Motor neuron (in vitro differentiated cells): ENCODE measurements at regions not wholly inside any gene's neighbourhood (a gene's known extent, or its start where the extent isn't known, plus 50 kb on each side); places are given as distances from the start of the nearest gene placed in this dataset.
A peak's percentile ranks its signal among the peaks of the same experiment; 100 is the strongest.
"Not testable (repeated sequence)": the region's sequence is repeated elsewhere in the genome, so short reads cannot be mapped to it uniquely, and the experiment has no call there.

ENCODE experiments used
- ATAC-seq, 8 experiments: fragments of 200-7000 bp; cut with Tn5 transposase; replicated peaks in 6 of 8; 2 replicates each; pipeline ENCODE4 v1.8.0; 2021; ENCODE audit warnings: mild to moderate bottlenecking in 8 of 8, moderate library complexity in 8 of 8
- H3K27ac ChIP-seq, 2 donors: fragments of 250-450 bp; sonication (Bioruptor Pico); 2 replicates each; pipeline ENCODE4 v1.9.0; 2021; ENCODE audit warnings: antibody characterized with exemption in 2 of 2, mild to moderate bottlenecking in 2 of 2, moderate library complexity in 1 of 2
- H3K4me1 ChIP-seq, 2 donors: fragments of 250-450 bp; sonication (Bioruptor Pico); replicated peaks in 1 of 2; 2 replicates each; pipeline ENCODE4 v1.6.1; 2021; ENCODE audit warnings: antibody characterized with exemption in 2 of 2, mild to moderate bottlenecking in 2 of 2, moderate library complexity in 1 of 2
- H3K4me3 ChIP-seq, 5 donors: fragments of 250-450 bp; sonication (Bioruptor Pico); 2 replicates each; pipeline ENCODE4 v1.9.0; 2021; ENCODE audit warnings: antibody characterized with exemption in 5 of 5, mild to moderate bottlenecking in 5 of 5, moderate library complexity in 4 of 5
- WGBS, 10 experiments: fragments of 450-650 bp; shearing (Covaris generic); methylation state at CpG; one replicate each; pipeline ENCODE4 v1.0.0; 2022; 5-methylcytosine and 5-hydroxymethylcytosine counted together
- in situ Hi-C, 9 experiments: fragments of 400-800 bp; cut with MboI; loops; one replicate each; pipeline ENCODE4 v1.15.0; 2021; ENCODE audit warnings: low sequenced_read_pairs in 9 of 9, low pct_unique_long_range_greater_than_20kb in 2 of 9; ENCODE audit not compliant: unreplicated experiment in 9 of 9

- in situ Hi-C loops, result no loop called here
- ATAC-seq, result no peak
- Histone ChIP-seq H3K4me3 (no peak overlapping the region), H3K27ac (no peak overlapping the region), H3K4me1 (no peaks in the 10 kb centered on the region)
- WGBS, 10 experiments, result 0 to 100% (median 3%) methylated on average over 1 to 2 of the region's 2 CpGs; no CpG with 5 or more reads in 6 of the 10 experiments
Observed at GRCh38 chr6:91886183-91886795, 1299.4 kb upstream of the MAP3K7 start.

- in situ Hi-C loops, ATAC-seq, H3K4me1 ChIP-seq, H3K27ac ChIP-seq, H3K4me3 ChIP-seq: not testable (repeated sequence)
- WGBS, 10 experiments, result no CpG with 5 or more reads among the region's 16 CpGs
Observed at GRCh38 chr6:91881791-91882190, 1294.9 kb upstream of the MAP3K7 start.

GRCh38 chr6:91879386-91879995 is 1292.6 kb upstream of the MAP3K7 start:
- peaks cover 0 to 4% of the 10 kb centered on the region in 2 donors for H3K4me1 ChIP-seq
- no peak overlapping the region for H3K4me3 ChIP-seq
- H3K27ac ChIP-seq, result no peak overlapping the region
- ATAC-seq, result no peak
- in situ Hi-C loops, result no loop called here
- WGBS, 10 experiments, result 11 to 94% (median 78%) methylated on average over 2 to 6 of the region's 6 CpGs

- Histone ChIP-seq H3K4me3 (no peak overlapping the region), H3K4me1 (peaks cover 0 to 4% of the 10 kb centered on the region in 2 donors), H3K27ac (no peak overlapping the region)
- in situ Hi-C loops, result no loop called here
- no peak for ATAC-seq
- 0 to 100% (median 75%) methylated on average over 1 of the region's 1 CpG; no CpG with 5 or more reads in 1 of the 10 experiments for WGBS, 10 experiments
Observed at GRCh38 chr6:91877994-91878393, 1291.1 kb upstream of the MAP3K7 start.

- H3K4me3 ChIP-seq, result no peak overlapping the region
- ATAC-seq, result no peak
- peaks cover 0 to 4% of the 10 kb centered on the region in 2 donors for H3K4me1 ChIP-seq
- in situ Hi-C loops, result no loop called here
- no peak overlapping the region for H3K27ac ChIP-seq
- 0 to 100% (median 84%) methylated on average over 2 to 3 of the region's 3 CpGs for WGBS, 10 experiments
Observed at GRCh38 chr6:91874971-91875370, 1288.1 kb upstream of the MAP3K7 start.

GRCh38 chr6:91868539-91869202 is 1281.8 kb upstream of the MAP3K7 start:
- in situ Hi-C loops, result no loop called here
- 8 to 88% (median 78%) methylated on average over 2 to 7 of the region's 8 CpGs for WGBS, 10 experiments

GRCh38 chr6:91865889-91866288 is 1279.0 kb upstream of the MAP3K7 start:
- no peak for ATAC-seq
- Histone ChIP-seq H3K4me3 (no peak overlapping the region), H3K27ac (no peak overlapping the region), H3K4me1 (no peaks in the 10 kb centered on the region)
- in situ Hi-C loops, result no loop called here
- WGBS, 10 experiments, result 0 to 100% (median 96%) methylated on average over 1 to 3 of the region's 3 CpGs; no CpG with 5 or more reads in 1 of the 10 experiments

More at GRCh38 chr6:91868539-91869202, 1281.8 kb upstream of the MAP3K7 start:
- no peaks in the 10 kb centered on the region for H3K4me1 ChIP-seq
- H3K27ac ChIP-seq, result no peak overlapping the region
- ATAC-seq, result no peak
- H3K4me3 ChIP-seq, result no peak overlapping the region

- no peaks in the 10 kb centered on the region for H3K4me1 ChIP-seq
- 0 to 100% (median 78%) methylated on average over 1 to 2 of the region's 2 CpGs; no CpG with 5 or more reads in 1 of the 10 experiments for WGBS, 10 experiments
- no peak overlapping the region for H3K27ac ChIP-seq
- no peak overlapping the region for H3K4me3 ChIP-seq
- no peak for ATAC-seq
- in situ Hi-C loops, result no loop called here
Observed at GRCh38 chr6:91864911-91865310, 1278.0 kb upstream of the MAP3K7 start.

GRCh38 chr6:91860541-91861335 is 1273.9 kb upstream of the MAP3K7 start:
- Histone ChIP-seq H3K27ac (no peak overlapping the region), H3K4me3 (no peak overlapping the region), H3K4me1 (no peaks in the 10 kb centered on the region)
- in situ Hi-C loops, result no loop called here
- peak in 2 of 8 experiments; percentile 22 to 28 for ATAC-seq
- WGBS, 10 experiments, result 0 to 88% (median 68%) methylated on average over 2 to 4 of the region's 4 CpGs

GRCh38 chr6:91852252-91852651 is 1265.4 kb upstream of the MAP3K7 start:
- 0 to 100% (median 45%) methylated on average over 1 of the region's 1 CpG; no CpG with 5 or more reads in 2 of the 10 experiments for WGBS, 10 experiments
- in situ Hi-C loops, result no loop called here
- Histone ChIP-seq H3K27ac (no peak overlapping the region), H3K4me1 (no peaks in the 10 kb centered on the region), H3K4me3 (no peak overlapping the region)
- no peak for ATAC-seq

GRCh38 chr6:91834813-91835212 is 1247.9 kb upstream of the MAP3K7 start:
- in situ Hi-C loops, result no loop called here
- WGBS, 10 experiments, result 0 to 100% (median 87%) methylated on average over 2 of the region's 2 CpGs
- no peak for ATAC-seq
- no peaks in the 10 kb centered on the region for H3K4me1 ChIP-seq
- no peak overlapping the region for H3K4me3 ChIP-seq
- no peak overlapping the region for H3K27ac ChIP-seq

GRCh38 chr6:91827151-91827550 is 1240.3 kb upstream of the MAP3K7 start:
- Histone ChIP-seq H3K4me3 (no peak overlapping the region), H3K4me1 (no peaks in the 10 kb centered on the region), H3K27ac (no peak overlapping the region)
- WGBS, 10 experiments, result 7 to 100% (median 78%) methylated on average over 1 to 2 of the region's 2 CpGs; no CpG with 5 or more reads in 1 of the 10 experiments
- in situ Hi-C loops, result no loop called here
- no peak for ATAC-seq

- in situ Hi-C loops, result no loop called here
- Histone ChIP-seq H3K27ac (no peak overlapping the region), H3K4me1 (no peaks in the 10 kb centered on the region), H3K4me3 (no peak overlapping the region)
- ATAC-seq, result no peak
- WGBS, 10 experiments, result 0 to 100% (median 88%) methylated on average over 1 to 2 of the region's 2 CpGs; no CpG with 5 or more reads in 1 of the 10 experiments
Observed at GRCh38 chr6:91826128-91826527, 1239.3 kb upstream of the MAP3K7 start.
